HepG2 (cell line): ENCODE measurements at regions not wholly inside any gene's neighbourhood (a gene's known extent, or its start where the extent isn't known, plus 50 kb on each side); places are given as distances from the start of the nearest gene placed in this dataset.

Source experiments
- ATAD3A ChIP-seq: sonication (generic); formaldehyde crosslinking; IDR thresholded peaks from 2 replicates; pipeline ENCODE4 v1.4.0; 2020; ENCODE audit warnings: missing genetic modification reagents
- EP300 ChIP-seq, 3 experiments: sonication (generic) in 1 of 3; formaldehyde crosslinking in 1 of 3; IDR thresholded peaks; 2 replicates each; pipeline versions ENCODE4 v1.5.1 to v1.6.1; 2011 to 2020; ENCODE audit warnings: low read depth in 2 of 3, low read length in 2 of 3, borderline replicate concordance in 1 of 3, improper control_type of control experiment in 1 of 3, mild to moderate bottlenecking in 1 of 3, missing genetic modification reagents in 1 of 3, moderate library complexity in 1 of 3
- IRF2 ChIP-seq: IDR thresholded peaks from 2 replicates; pipeline ENCODE4 v1.6.1; 2018; ENCODE audit warnings: missing genetic modification reagents, missing compliant biosample characterization
- JUND ChIP-seq: sonication (generic); formaldehyde crosslinking; IDR thresholded peaks from 2 replicates; pipeline ENCODE4 v1.8.0; 2022; ENCODE audit warnings: mild to moderate bottlenecking, missing genetic modification reagents
- KLF13 ChIP-seq: sonication (generic); formaldehyde crosslinking; IDR thresholded peaks from 2 replicates; pipeline ENCODE4 v1.4.0; 2020; ENCODE audit warnings: mild to moderate bottlenecking, missing genetic modification reagents
- MBNL3 ChIP-seq: fragments of 250-450 bp; sonication (Bioruptor Pico); conservative IDR thresholded peaks from 2 replicates; pipeline ENCODE4 v1.8.0; 2022; ENCODE audit warnings: mild to moderate bottlenecking, inconsistent platforms
- NR2F1 ChIP-seq, 2 experiments: fragments of 450-650 bp in 1 of 2; formaldehyde crosslinking in 1 of 2; IDR thresholded peaks; 2 replicates each; pipeline versions ENCODE4 v1.5.0 to v1.6.1; 2016 to 2020; ENCODE audit warnings: mild to moderate bottlenecking in 1 of 2, missing compliant biosample characterization in 1 of 2, missing genetic modification reagents in 1 of 2, moderate library complexity in 1 of 2
- NR2F2 ChIP-seq: IDR thresholded peaks from 2 replicates; pipeline ENCODE4 v1.6.1; 2012; ENCODE audit warnings: low read depth, inconsistent platforms, borderline replicate concordance
- REL ChIP-seq: sonication (generic); formaldehyde crosslinking; conservative IDR thresholded peaks from 2 replicates; pipeline ENCODE4 v1.8.0; 2022; ENCODE audit warnings: mild to moderate bottlenecking, missing genetic modification reagents, moderate library complexity
- RFX1 ChIP-seq: fragments of 450-650 bp; IDR thresholded peaks from 2 replicates; pipeline ENCODE4 v1.6.1; 2017
- SMAD3 ChIP-seq: sonication (generic); formaldehyde crosslinking; IDR thresholded peaks from 2 replicates; pipeline ENCODE4 v1.4.0; 2020; ENCODE audit warnings: missing genetic modification reagents
- ZKSCAN8 ChIP-seq: IDR thresholded peaks from 2 replicates; pipeline ENCODE4 v1.6.1; 2016; ENCODE audit warnings: borderline replicate concordance, missing genetic modification reagents, missing compliant biosample characterization
- ZNF12 ChIP-seq: sonication (generic); formaldehyde crosslinking; IDR thresholded peaks from 2 replicates; pipeline ENCODE4 v1.5.0; 2020; ENCODE audit warnings: missing genetic modification reagents
- ZNF382 ChIP-seq: sonication (generic); formaldehyde crosslinking; IDR thresholded peaks from 2 replicates; pipeline ENCODE4 v1.5.0; 2020; ENCODE audit warnings: missing genetic modification reagents, mild to moderate bottlenecking, borderline replicate concordance
- ZNF546 ChIP-seq: sonication (generic); formaldehyde crosslinking; conservative IDR thresholded peaks from 2 replicates; pipeline ENCODE4 v1.8.1; 2023; ENCODE audit warnings: mild to moderate bottlenecking, missing genetic modification reagents
- ZNF550 ChIP-seq: sonication (generic); formaldehyde crosslinking; IDR thresholded peaks from 2 replicates; pipeline ENCODE4 v1.4.0; 2020; ENCODE audit warnings: mild to moderate bottlenecking, missing genetic modification reagents, borderline replicate concordance
- ZNF652 ChIP-seq: IDR thresholded peaks from 2 replicates; pipeline ENCODE4 v1.6.1; 2016; ENCODE audit warnings: low read depth, borderline replicate concordance
- ZNF709 ChIP-seq: sonication (generic); formaldehyde crosslinking; IDR thresholded peaks from 2 replicates; pipeline ENCODE4 v1.5.0; 2020; ENCODE audit warnings: mild to moderate bottlenecking, missing genetic modification reagents
- TF ChIP-seq, protein P1 (sequence below): sonication (generic); formaldehyde crosslinking; IDR thresholded peaks from 2 replicates; pipeline ENCODE4 v1.4.0; 2020; ENCODE audit warnings: missing genetic modification reagents
- TF ChIP-seq, protein P2 (sequence below): IDR thresholded peaks from 2 replicates; pipeline ENCODE4 v1.6.1; 2012; ENCODE audit warnings: inconsistent platforms
- TF ChIP-seq, protein P3 (sequence below): IDR thresholded peaks from 2 replicates; pipeline ENCODE4 v1.6.1; 2018; ENCODE audit warnings: missing genetic modification reagents, mild to moderate bottlenecking, missing compliant biosample characterization

DNA sequence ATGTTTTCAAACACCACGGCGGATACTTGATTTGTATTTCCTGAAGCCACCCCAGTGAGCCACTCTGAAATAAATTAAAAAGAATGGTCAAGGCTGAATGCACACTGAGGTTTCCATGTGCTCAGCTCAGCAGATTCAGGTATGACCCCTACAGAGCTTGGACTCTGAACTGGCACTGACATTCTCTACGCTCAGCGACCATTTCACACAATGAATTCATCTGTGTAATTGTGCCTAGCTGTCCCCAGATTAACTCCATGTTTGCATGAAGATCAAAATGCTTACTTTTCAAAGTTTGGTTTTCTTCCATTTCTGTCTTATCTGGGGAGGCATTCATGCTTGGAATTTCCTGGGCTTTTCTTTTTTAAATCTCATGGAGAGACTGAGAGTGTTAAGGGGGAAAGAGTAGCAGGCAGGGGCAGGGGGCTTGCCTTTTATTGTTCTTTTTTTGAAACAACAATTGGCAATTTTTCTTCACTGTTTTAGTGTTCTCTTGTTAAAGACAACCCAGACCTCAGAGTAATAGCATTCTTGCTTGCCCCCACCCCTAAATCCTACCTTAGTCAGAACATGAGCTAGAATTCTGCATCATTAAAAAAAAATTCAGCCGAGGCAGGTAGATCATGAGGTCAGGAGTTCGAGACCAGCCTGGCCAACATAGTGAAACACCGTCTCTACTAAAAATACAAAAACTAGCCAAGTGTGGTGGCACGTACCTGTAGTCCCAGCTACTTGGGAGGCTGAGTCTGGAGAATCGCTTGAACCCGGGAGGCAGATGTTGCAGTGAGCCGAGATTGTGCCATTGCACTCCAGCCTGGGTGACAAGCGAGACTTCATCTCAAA is 85.5 kb upstream of the HNF1B start (continued):
- TF ChIP-seq MBNL3 (no peak), ATAD3A (no peak), ZNF709 (CRISPR knock-in tag) (no peak), REL (no peak), ZNF12 (CRISPR knock-in tag) (0 out of 2 replicates have a peak, but pooled peaks have one; percentile 31), ZKSCAN8 (CRISPR knock-in tag) (0 out of 2 replicates have a peak, but pooled peaks have one; percentile 32), EP300 (IDR thresholded peaks at IDR 0.05; ENCODE audit: low read depth in 2 of 2, low read length in 2 of 2) (peak; percentile 49 to 93; a peak in 3 of 4 replicates), EP300 (CRISPR knock-in tag; IDR thresholded peaks at IDR 0.05; ENCODE audit: borderline replicate concordance) (peak; percentile 38; the same call in 1 of the 2 replicates), ZNF546 (CRISPR knock-in tag) (no peak), ZNF550 (CRISPR knock-in tag) (no peak), JUND (CRISPR knock-in tag) (no peak), SMAD3 (CRISPR knock-in tag) (0 out of 2 replicates have a peak, but pooled peaks have one; percentile 31), NR2F2 (no peak), NR2F1 (CRISPR knock-in tag; IDR thresholded peaks at IDR 0.05) (0 out of 4 replicates have a peak, but pooled peaks of 1 of the 2 experiments have one; percentile 17), KLF13 (CRISPR knock-in tag) (no peak), ZNF382 (CRISPR knock-in tag) (no peak), IRF2 (CRISPR knock-in tag) (peak; percentile 46; the same call in 1 of the 2 replicates), ZNF652 (CRISPR knock-in tag) (peak; percentile 90), RFX1 (no peak)
- TF ChIP-seq, protein P1, sequence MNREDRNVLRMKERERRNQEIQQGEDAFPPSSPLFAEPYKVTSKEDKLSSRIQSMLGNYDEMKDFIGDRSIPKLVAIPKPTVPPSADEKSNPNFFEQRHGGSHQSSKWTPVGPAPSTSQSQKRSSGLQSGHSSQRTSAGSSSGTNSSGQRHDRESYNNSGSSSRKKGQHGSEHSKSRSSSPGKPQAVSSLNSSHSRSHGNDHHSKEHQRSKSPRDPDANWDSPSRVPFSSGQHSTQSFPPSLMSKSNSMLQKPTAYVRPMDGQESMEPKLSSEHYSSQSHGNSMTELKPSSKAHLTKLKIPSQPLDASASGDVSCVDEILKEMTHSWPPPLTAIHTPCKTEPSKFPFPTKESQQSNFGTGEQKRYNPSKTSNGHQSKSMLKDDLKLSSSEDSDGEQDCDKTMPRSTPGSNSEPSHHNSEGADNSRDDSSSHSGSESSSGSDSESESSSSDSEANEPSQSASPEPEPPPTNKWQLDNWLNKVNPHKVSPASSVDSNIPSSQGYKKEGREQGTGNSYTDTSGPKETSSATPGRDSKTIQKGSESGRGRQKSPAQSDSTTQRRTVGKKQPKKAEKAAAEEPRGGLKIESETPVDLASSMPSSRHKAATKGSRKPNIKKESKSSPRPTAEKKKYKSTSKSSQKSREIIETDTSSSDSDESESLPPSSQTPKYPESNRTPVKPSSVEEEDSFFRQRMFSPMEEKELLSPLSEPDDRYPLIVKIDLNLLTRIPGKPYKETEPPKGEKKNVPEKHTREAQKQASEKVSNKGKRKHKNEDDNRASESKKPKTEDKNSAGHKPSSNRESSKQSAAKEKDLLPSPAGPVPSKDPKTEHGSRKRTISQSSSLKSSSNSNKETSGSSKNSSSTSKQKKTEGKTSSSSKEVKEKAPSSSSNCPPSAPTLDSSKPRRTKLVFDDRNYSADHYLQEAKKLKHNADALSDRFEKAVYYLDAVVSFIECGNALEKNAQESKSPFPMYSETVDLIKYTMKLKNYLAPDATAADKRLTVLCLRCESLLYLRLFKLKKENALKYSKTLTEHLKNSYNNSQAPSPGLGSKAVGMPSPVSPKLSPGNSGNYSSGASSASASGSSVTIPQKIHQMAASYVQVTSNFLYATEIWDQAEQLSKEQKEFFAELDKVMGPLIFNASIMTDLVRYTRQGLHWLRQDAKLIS (CRISPR knock-in tag): no peak
- TF ChIP-seq, protein P2, sequence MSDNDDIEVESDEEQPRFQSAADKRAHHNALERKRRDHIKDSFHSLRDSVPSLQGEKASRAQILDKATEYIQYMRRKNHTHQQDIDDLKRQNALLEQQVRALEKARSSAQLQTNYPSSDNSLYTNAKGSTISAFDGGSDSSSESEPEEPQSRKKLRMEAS: peak; percentile 89
- TF ChIP-seq, protein P3, sequence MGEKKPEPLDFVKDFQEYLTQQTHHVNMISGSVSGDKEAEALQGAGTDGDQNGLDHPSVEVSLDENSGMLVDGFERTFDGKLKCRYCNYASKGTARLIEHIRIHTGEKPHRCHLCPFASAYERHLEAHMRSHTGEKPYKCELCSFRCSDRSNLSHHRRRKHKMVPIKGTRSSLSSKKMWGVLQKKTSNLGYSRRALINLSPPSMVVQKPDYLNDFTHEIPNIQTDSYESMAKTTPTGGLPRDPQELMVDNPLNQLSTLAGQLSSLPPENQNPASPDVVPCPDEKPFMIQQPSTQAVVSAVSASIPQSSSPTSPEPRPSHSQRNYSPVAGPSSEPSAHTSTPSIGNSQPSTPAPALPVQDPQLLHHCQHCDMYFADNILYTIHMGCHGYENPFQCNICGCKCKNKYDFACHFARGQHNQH: peak; percentile 38; the same call in 1 of the 2 replicates
